Esophagus squamous epithelium (tissue), 5 donors: ENCODE measurements at regions not wholly inside any gene's neighbourhood (a gene's known extent, or its start where the extent isn't known, plus 50 kb on each side); places are given as distances from the start of the nearest gene placed in this dataset.

Experiments used
- DNase-seq: peaks from one replicate; lab custom pipeline; 2025; lab: John Stamatoyannopoulos, UW
- H3K27ac ChIP-seq, 4 donors: fragments of 200-600 bp; sonication (generic); one replicate each; pipeline ENCODE4 v1.5.1; 2016 to 2019; ENCODE audit warnings: mild to moderate bottlenecking in 1 of 4
- H3K27me3 ChIP-seq, 4 donors: fragments of 200-600 bp; sonication (generic); 1 replicate in 3 of 4; 2 replicates in 1 of 4; pipeline versions ENCODE4 v1.5.1 to v1.6.0; 2017 to 2021; ENCODE audit warnings: antibody characterized with exemption in 1 of 4
- H3K36me3 ChIP-seq, 3 donors: fragments of 200-600 bp; sonication (generic); one replicate each; pipeline ENCODE4 v1.5.1; 2016 to 2019
- H3K4me1 ChIP-seq, 3 donors: fragments of 200-600 bp; sonication (generic); one replicate each; pipeline ENCODE4 v1.5.1; 2017 to 2019
- H3K4me3 ChIP-seq, 4 donors: fragments of 200-600 bp; sonication (generic); 1 replicate in 3 of 4; 2 replicates in 1 of 4; pipeline ENCODE4 v1.5.1; 2016 to 2019; ENCODE audit warnings: mild to moderate bottlenecking in 2 of 4, moderate library complexity in 1 of 4
- H3K9me3 ChIP-seq, 3 donors: fragments of 200-600 bp; sonication (generic); one replicate each; pipeline ENCODE4 v1.5.1; 2016 to 2019
- POLR2A ChIP-seq, 4 donors: fragments of 450-650 bp; IDR thresholded peaks; one replicate each; pipeline ENCODE4 v1.6.1; 2017; ENCODE audit warnings: antibody characterized with exemption in 4 of 4, mild to moderate bottlenecking in 4 of 4, moderate library complexity in 3 of 4
- WGBS, 2 donors: methylation state at CpG; one replicate each; pipeline ENCODE4 v1.1.5; 2018; 5-methylcytosine and 5-hydroxymethylcytosine counted together
- intact Hi-C: fragments of 100-400 bp; cut with DNase I; formaldehyde crosslinking; loops from one replicate; pipeline ENCODE4 v1.15.0; 2022
- TF ChIP-seq, protein P1 (sequence below), 6 experiments: fragments of 450-650 bp in 4 of 6; fragments of 200-600 bp in 2 of 6; sonication (generic) in 2 of 6; IDR thresholded peaks; one replicate each; pipeline ENCODE4 v1.5.1; 2016 to 2019; ENCODE audit warnings: antibody characterized with exemption in 6 of 6, mild to moderate bottlenecking in 4 of 6, moderate library complexity in 4 of 6
- donor health status: DM: yes; HTN: yes; CAD: no.

- no peak overlapping the region for H3K27ac ChIP-seq
Observed at GRCh38 chr1:219526074-219526473, 86.8 kb downstream of the ZC3H11B start.

DNA sequence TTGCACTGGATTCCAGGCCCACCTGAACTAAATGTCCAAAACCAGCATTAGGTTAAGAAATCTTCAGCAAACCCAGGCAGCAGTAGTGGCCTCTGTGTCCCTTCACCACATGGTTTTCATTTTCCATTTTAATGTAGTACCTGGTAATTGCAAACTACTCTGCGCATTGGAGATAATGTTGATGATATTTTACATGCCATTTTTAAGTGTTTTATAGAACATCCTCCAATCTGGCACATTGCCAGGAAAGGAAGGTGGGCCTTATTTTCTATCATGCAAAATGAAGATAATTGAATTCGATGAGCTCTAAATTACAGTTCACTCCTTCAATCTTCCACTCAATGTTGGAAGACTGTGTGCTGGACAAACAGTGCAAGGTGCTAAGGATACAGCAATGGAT lies 89.5 kb downstream of the ZC3H11B start:
- 75 to 95% methylated on average over 2 of the region's 2 CpGs for WGBS, 2 donors
- DNase-seq, result no peak
- intact Hi-C loops, result no loop called here

More at GRCh38 chr1:219526074-219526473, 86.8 kb downstream of the ZC3H11B start:
- 75 to 78% methylated on average over 2 of the region's 2 CpGs for WGBS, 2 donors
- no peak for DNase-seq
- TF ChIP-seq POLR2A (IDR thresholded peaks at IDR 0.05), result no peak
- TF ChIP-seq, protein P1, sequence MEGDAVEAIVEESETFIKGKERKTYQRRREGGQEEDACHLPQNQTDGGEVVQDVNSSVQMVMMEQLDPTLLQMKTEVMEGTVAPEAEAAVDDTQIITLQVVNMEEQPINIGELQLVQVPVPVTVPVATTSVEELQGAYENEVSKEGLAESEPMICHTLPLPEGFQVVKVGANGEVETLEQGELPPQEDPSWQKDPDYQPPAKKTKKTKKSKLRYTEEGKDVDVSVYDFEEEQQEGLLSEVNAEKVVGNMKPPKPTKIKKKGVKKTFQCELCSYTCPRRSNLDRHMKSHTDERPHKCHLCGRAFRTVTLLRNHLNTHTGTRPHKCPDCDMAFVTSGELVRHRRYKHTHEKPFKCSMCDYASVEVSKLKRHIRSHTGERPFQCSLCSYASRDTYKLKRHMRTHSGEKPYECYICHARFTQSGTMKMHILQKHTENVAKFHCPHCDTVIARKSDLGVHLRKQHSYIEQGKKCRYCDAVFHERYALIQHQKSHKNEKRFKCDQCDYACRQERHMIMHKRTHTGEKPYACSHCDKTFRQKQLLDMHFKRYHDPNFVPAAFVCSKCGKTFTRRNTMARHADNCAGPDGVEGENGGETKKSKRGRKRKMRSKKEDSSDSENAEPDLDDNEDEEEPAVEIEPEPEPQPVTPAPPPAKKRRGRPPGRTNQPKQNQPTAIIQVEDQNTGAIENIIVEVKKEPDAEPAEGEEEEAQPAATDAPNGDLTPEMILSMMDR (IDR thresholded peaks at IDR 0.05), result no peak
- no peak overlapping the region for H3K4me3 ChIP-seq
- H3K4me1 ChIP-seq, result no peaks in the 10 kb centered on the region
- intact Hi-C loops, result no loop called here
- H3K36me3 ChIP-seq, result no peaks in the 10 kb centered on the region
- no peaks in the 10 kb centered on the region for H3K9me3 ChIP-seq
- no peaks in the 10 kb centered on the region for H3K27me3 ChIP-seq

GRCh38 chr1:219521325-219521724 lies 91.6 kb downstream of the ZC3H11B start:
- no peak overlapping the region for H3K4me3 ChIP-seq
- no peaks in the 10 kb centered on the region for H3K27me3 ChIP-seq
- TF ChIP-seq, protein P1 (IDR thresholded peaks at IDR 0.05), result no peak
- TF ChIP-seq POLR2A (IDR thresholded peaks at IDR 0.05), result no peak
- intact Hi-C loops, result no loop called here
- no peaks in the 10 kb centered on the region for H3K4me1 ChIP-seq
- no peaks in the 10 kb centered on the region for H3K36me3 ChIP-seq
- no peak for DNase-seq
- no peak overlapping the region for H3K27ac ChIP-seq
- WGBS, 2 donors, result 70 to 80% methylated on average over 1 of the region's 1 CpG
- H3K9me3 ChIP-seq, result no peaks in the 10 kb centered on the region

More for the DNA sequence above, 89.5 kb downstream of the ZC3H11B start:
- Histone ChIP-seq H3K36me3 (no peaks in the 10 kb centered on the region), H3K9me3 (no peaks in the 10 kb centered on the region), H3K27me3 (no peaks in the 10 kb centered on the region), H3K27ac (no peak overlapping the region), H3K4me1 (no peaks in the 10 kb centered on the region), H3K4me3 (no peak overlapping the region)
- TF ChIP-seq POLR2A (IDR thresholded peaks at IDR 0.05), result no peak
- TF ChIP-seq, protein P1 (IDR thresholded peaks at IDR 0.05), result no peak

DNA sequence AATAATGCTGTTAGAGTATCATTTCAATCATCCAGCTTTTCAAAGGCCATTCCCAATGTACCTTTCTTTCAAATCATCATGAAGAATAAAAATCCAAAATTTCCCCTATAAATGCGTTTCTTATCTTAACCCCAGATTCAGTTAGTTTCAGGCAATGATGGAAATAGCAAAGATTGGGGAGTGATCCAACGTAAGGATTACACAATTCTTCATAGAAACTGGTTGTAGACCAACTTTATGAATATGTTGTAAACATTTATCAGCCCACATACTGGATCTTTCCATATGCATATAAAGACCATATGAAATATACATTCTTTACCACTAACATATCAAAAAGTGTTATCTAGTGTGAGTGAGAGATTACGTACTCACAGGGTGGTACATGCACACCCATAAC lies 92.7 kb downstream of the ZC3H11B start:
- TF ChIP-seq POLR2A (IDR thresholded peaks at IDR 0.05), result no peak
- TF ChIP-seq, protein P1 (IDR thresholded peaks at IDR 0.05), result no peak
- Histone ChIP-seq H3K36me3 (no peaks in the 10 kb centered on the region), H3K27ac (no peak overlapping the region), H3K4me1 (no peaks in the 10 kb centered on the region), H3K4me3 (no peak overlapping the region), H3K9me3 (no peaks in the 10 kb centered on the region), H3K27me3 (no peaks in the 10 kb centered on the region)
- intact Hi-C loops, result no loop called here
- 74 to 80% methylated on average over 3 of the region's 3 CpGs for WGBS, 2 donors
- DNase-seq, result no peak

GRCh38 chr1:219518907-219519248 lies 94.0 kb downstream of the ZC3H11B start:
- Histone ChIP-seq H3K9me3 (no peaks in the 10 kb centered on the region), H3K4me3 (no peak overlapping the region), H3K36me3 (no peaks in the 10 kb centered on the region), H3K27ac (no peak overlapping the region), H3K27me3 (no peaks in the 10 kb centered on the region), H3K4me1 (no peaks in the 10 kb centered on the region)
- intact Hi-C loops, result no loop called here
- no peak for DNase-seq
- no peak for TF ChIP-seq POLR2A (IDR thresholded peaks at IDR 0.05)
- TF ChIP-seq, protein P1 (IDR thresholded peaks at IDR 0.05), result no peak
